Activated CD4-positive, alpha-beta memory T cell treated with anti-CD3 and anti-CD28 coated beads for 36 hours (primary cell): ENCODE measurements at regions not wholly inside any gene's neighbourhood (a gene's known extent, or its start where the extent isn't known, plus 50 kb on each side); places are given as distances from the start of the nearest gene placed in this dataset.

ENCODE experiments used
- CTCF ChIA-PET: fragments of 350-600 bp; sonication (Branson Sonifier 250); formaldehyde crosslinking; loops from one replicate; lab custom pipeline; 2021; ENCODE audit warnings: antibody characterized with exemption, inconsistent platforms; lab: Charles Lee
- POLR2A ChIA-PET: fragments of 350-600 bp; sonication (Branson Sonifier 250); formaldehyde crosslinking; loops from one replicate; lab custom pipeline; 2021; ENCODE audit warnings: antibody characterized with exemption; lab: Charles Lee
- DNase-seq: peaks from one replicate; pipeline ENCODE4 v3.0.0-alpha.2; 2020
- H3K27ac Mint-ChIP-seq: one replicate; pipeline ENCODE4 v1.8.0; 2021; ENCODE audit warnings: mixed read lengths
- H3K27me3 Mint-ChIP-seq: one replicate; pipeline ENCODE4 v1.8.0; 2021; ENCODE audit warnings: mixed read lengths
- H3K36me3 Mint-ChIP-seq: one replicate; pipeline ENCODE4 v1.8.0; 2021; ENCODE audit warnings: mixed read lengths
- H3K4me1 Mint-ChIP-seq: one replicate; pipeline ENCODE4 v1.8.0; 2021; ENCODE audit warnings: low read depth, mixed read lengths
- H3K4me3 Mint-ChIP-seq: one replicate; pipeline ENCODE4 v1.8.0; 2021; ENCODE audit warnings: mild to moderate bottlenecking, mixed read lengths
- H3K9me3 Mint-ChIP-seq: one replicate; pipeline ENCODE4 v1.8.0; 2021; ENCODE audit warnings: mixed read lengths
- intact Hi-C: fragments of 100-400 bp; cut with micrococcal nuclease; formaldehyde crosslinking; loops from one replicate; pipeline ENCODE4 v1.15.1; 2023

DNA sequence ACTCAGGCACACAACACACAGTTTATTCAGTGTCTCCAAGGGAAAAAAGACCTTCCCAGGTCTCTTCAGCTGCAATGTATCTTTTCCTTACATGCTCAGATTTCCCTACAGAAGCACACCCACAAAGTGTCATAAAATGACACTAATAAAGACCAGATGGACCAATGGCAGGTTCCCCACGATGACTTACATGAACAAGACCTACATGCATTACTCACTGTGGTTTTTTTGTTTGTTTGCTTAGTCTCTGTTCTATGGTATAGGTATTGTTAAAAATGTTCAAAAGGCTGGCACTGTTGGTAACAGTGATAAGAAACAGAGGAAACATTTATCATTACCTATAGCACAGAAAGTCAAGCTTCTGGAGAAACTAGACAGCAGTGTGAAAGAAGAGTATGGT, 318.2 kb upstream of the TMCO5A start:
- H3K27ac Mint-ChIP-seq = no peak overlapping the region
- no peaks in the 10 kb centered on the region for H3K27me3 Mint-ChIP-seq
- H3K9me3 Mint-ChIP-seq = peaks cover 8% of the 10 kb centered on the region
- intact Hi-C loops = no loop called here
- H3K4me1 Mint-ChIP-seq = no peaks in the 10 kb centered on the region
- ChIA-PET POLR2A (no interaction called here), CTCF (no interaction called here)
- H3K4me3 Mint-ChIP-seq = no peak overlapping the region
- H3K36me3 Mint-ChIP-seq = no peaks in the 10 kb centered on the region
- no peak for DNase-seq

DNA sequence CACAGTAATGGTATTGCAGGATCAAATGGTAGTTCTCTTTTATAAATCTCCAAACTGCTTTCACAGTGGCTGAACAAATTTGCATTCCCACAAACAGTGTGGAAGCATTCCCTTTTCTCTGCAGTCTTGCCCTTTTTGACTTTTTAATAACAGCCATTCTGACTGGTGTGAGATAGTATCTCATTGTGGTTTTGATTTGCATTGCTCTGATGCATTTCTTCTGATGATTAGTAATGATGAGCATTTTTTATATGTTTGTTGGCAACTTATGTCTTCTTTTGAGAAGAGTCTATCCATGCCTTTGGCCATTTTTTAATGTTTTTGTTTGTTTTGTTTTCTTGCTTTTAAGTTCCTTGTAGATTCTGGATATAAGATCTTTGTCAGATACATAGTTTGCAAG, 316.1 kb upstream of the TMCO5A start:
- ChIA-PET POLR2A (no interaction called here), CTCF (no interaction called here)
- Mint-ChIP-seq H3K4me3 (no peak overlapping the region), H3K36me3 (no peaks in the 10 kb centered on the region), H3K27me3 (no peaks in the 10 kb centered on the region), H3K9me3 (peaks cover 8% of the 10 kb centered on the region), H3K27ac (no peak overlapping the region), H3K4me1 (no peaks in the 10 kb centered on the region)
- intact Hi-C loops = no loop called here
- DNase-seq = no peak

DNA sequence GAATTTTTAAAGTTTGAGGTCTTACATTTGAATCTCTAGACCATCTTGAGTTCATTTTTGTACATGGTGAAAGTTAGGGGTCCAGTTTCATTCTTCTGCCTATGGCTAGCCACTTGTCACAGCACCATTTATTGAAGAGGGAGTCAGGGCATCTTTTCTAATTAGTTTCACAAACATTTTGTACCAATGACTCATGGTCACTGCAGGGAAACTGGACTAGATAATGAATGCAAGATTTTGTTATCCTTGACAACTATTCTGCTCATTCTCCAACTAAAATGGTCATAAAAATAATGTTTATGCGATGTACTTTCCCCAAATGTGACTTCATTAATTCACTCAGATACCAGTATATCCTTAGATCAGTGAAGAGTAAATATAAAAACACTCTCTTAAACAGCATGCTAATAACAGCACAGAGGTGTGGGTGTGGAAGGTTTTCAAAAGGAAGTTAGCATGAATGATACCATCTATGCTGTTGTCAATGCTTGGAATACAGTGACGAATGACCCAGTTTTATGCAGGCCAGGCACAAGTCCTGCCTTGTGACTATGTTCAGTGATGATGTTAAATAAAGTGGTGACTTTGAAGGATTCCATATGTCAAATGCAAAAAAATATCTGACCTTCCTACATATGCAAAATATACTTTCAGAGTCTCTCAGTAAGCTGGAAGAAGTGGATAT, 314.9 kb upstream of the TMCO5A start:
- intact Hi-C loops = no loop called here
- no peak overlapping the region for H3K27ac Mint-ChIP-seq

DNA sequence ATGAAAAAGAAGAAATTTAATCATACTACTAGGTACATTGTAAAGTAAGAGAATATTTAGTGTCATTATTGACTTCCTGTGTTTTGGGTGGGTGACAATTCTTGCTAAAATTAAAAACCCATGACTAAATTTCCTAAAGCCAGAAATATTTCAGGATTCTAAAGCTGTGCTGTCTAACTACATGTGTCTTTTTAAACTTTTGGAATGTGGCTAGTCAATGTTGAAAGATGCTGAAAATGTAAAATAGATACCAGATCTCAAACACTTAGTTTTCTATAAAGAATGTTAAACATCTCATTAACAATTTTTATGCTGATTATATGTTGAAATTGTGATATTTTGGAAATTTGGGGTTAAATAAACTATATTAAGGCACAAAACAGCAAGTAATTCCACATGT, 308.9 kb upstream of the TMCO5A start:
- H3K27me3 Mint-ChIP-seq = no peaks in the 10 kb centered on the region
- H3K27ac Mint-ChIP-seq = no peak overlapping the region
- no peaks in the 10 kb centered on the region for H3K9me3 Mint-ChIP-seq
- POLR2A ChIA-PET = no interaction called here
- DNase-seq = no peak
- H3K36me3 Mint-ChIP-seq = no peaks in the 10 kb centered on the region
- H3K4me1 Mint-ChIP-seq = no peaks in the 10 kb centered on the region
- intact Hi-C loops = no loop called here
- H3K4me3 Mint-ChIP-seq = no peak overlapping the region
- CTCF ChIA-PET = no interaction called here

More for the DNA sequence above, 314.9 kb upstream of the TMCO5A start:
- H3K36me3 Mint-ChIP-seq = no peaks in the 10 kb centered on the region
- no peak overlapping the region for H3K4me3 Mint-ChIP-seq
- DNase-seq = no peak
- no peaks in the 10 kb centered on the region for H3K27me3 Mint-ChIP-seq
- CTCF ChIA-PET = no interaction called here
- no peaks in the 10 kb centered on the region for H3K4me1 Mint-ChIP-seq
- peaks cover 8% of the 10 kb centered on the region for H3K9me3 Mint-ChIP-seq
- POLR2A ChIA-PET = no interaction called here

DNA sequence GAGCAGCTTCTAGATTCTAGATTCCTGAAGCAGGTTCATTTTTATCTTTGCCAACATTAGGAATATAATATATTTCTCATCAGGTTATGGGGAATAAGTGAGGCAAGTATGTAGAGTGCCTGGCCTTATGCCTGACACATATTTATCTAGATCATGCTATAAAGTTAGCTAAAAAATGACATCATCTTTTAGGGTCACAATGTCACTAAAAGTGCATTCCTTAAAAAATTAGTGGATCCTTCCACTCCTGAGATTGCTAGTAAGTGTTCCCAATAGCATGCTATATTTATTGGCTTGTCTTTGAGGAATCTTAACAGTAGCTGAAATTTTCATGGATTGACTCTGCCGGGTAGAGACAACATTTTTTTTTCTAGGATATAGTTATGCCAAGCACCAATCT, 305.9 kb upstream of the TMCO5A start:
- Mint-ChIP-seq H3K27me3 (no peaks in the 10 kb centered on the region), H3K4me3 (no peak overlapping the region), H3K36me3 (no peaks in the 10 kb centered on the region), H3K27ac (no peak overlapping the region), H3K4me1 (no peaks in the 10 kb centered on the region), H3K9me3 (no peaks in the 10 kb centered on the region)
- intact Hi-C loops = no loop called here
- DNase-seq = no peak
- CTCF ChIA-PET = no interaction called here
- POLR2A ChIA-PET = no interaction called here

DNA sequence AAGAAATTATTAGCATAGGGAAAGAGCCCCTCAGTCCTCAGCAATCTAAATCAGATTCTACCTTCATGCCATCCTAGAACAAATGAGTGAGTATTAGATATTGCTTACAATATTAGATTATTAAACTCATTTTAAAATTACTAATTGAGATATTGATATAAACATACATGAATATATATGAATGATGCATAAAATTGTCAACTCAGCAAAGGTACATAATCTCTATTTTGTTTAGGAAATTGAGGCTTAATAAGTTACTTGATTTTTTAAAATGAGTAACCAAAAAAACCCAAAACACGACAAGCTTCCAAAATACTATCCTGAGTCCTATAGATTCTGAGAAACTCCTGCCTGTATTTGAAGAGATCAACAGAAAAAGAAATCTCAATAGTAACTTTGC, 297.7 kb upstream of the TMCO5A start:
- H3K36me3 Mint-ChIP-seq = no peaks in the 10 kb centered on the region
- no peak overlapping the region for H3K27ac Mint-ChIP-seq
- no peaks in the 10 kb centered on the region for H3K27me3 Mint-ChIP-seq
- ChIA-PET CTCF (no interaction called here), POLR2A (no interaction called here)
- no peaks in the 10 kb centered on the region for H3K9me3 Mint-ChIP-seq
- no peak overlapping the region for H3K4me3 Mint-ChIP-seq
- DNase-seq = no peak
- intact Hi-C loops = no loop called here
- H3K4me1 Mint-ChIP-seq = no peaks in the 10 kb centered on the region

DNA sequence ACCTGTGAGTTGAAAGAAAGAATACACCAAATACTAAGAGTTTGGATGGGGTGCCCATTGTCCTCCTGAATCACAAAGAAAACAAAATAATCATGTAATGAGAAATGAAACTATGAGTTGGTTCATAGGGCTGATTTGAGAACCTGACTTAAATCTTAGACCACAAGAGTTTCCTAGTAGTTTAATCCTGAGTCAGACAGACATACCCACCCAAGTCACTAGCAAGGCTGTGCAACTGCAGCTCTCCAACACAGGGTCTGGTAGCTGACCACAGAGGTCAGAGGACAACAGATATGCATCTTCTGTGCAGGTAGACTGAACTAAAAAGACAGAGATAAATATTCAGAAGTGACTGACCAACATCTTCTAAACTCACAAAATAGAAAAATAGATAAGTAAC, 296.3 kb upstream of the TMCO5A start:
- H3K4me3 Mint-ChIP-seq = no peak overlapping the region
- H3K36me3 Mint-ChIP-seq = no peaks in the 10 kb centered on the region
- H3K4me1 Mint-ChIP-seq = no peaks in the 10 kb centered on the region
- no peaks in the 10 kb centered on the region for H3K27me3 Mint-ChIP-seq
- no peak for DNase-seq
- H3K9me3 Mint-ChIP-seq = no peaks in the 10 kb centered on the region
- H3K27ac Mint-ChIP-seq = no peak overlapping the region
- ChIA-PET CTCF (no interaction called here), POLR2A (no interaction called here)
- intact Hi-C loops = no loop called here

DNA sequence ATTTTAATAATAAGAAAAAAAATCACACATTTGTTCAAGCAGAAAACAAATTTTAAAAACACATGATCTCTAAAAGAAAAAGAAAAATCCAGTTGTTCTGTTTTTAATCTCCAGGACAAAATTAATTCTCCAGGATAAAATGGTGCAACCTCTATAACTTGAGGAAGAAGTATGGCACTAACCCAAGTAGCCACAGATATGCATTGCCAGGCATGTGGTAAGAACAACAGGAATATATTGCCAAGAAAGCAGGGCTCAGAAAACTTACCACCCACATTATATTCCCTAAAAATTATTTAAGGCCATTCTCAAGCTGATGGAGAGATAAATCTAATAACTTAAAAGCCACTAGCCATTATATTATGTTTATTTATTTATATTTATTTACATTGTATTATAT, 295.7 kb upstream of the TMCO5A start:
- DNase-seq = no peak
- CTCF ChIA-PET = no interaction called here
- intact Hi-C loops = no loop called here
- H3K27ac Mint-ChIP-seq = no peak overlapping the region
- H3K9me3 Mint-ChIP-seq = no peaks in the 10 kb centered on the region
- no peak overlapping the region for H3K4me3 Mint-ChIP-seq
- H3K4me1 Mint-ChIP-seq = no peaks in the 10 kb centered on the region
- H3K27me3 Mint-ChIP-seq = no peaks in the 10 kb centered on the region
- POLR2A ChIA-PET = no interaction called here
- no peaks in the 10 kb centered on the region for H3K36me3 Mint-ChIP-seq

DNA sequence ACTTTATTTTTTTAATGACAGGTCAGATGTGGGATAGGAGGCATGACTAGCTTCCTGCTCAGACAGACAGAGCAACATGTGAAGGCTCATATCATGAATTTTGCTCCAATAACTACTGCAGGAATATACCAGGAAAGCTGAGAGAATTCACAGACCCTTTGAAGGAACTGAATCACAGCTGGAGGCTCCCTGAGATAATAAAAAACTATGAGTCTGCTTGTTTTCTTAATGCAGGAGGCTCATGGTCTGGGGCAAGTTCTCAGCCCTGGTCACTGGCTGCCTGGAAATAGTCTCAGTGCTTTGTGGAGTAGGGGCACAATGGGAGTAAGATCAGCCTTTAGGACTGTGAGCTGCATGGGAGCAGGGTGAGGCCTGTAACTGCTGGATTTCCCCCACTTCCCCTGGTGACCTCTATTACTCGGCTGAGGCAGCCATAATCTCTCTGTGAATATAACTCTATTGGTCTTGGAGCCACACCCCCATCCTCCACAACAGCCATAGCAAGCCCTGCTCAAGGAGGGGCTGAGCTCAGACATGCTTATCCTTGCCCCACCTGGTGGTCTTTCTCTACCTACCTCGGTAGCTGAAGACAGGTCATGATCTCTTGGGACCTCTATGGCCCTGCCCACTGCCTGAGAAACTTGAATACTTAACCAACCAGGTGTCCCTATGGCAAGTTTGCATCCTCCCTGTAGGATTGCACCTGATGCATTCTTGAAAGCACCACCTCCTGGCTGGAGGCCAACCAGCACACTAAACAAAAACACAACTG, 281.6 kb upstream of the TMCO5A start:
- Mint-ChIP-seq H3K9me3 (peaks cover 18% of the 10 kb centered on the region), H3K27me3 (no peaks in the 10 kb centered on the region), H3K4me1 (no peaks in the 10 kb centered on the region), H3K36me3 (no peaks in the 10 kb centered on the region), H3K4me3 (no peak overlapping the region), H3K27ac (no peak overlapping the region)
- POLR2A ChIA-PET = no interaction called here
- CTCF ChIA-PET = no interaction called here
- no peak for DNase-seq
- intact Hi-C loops = no loop called here

DNA sequence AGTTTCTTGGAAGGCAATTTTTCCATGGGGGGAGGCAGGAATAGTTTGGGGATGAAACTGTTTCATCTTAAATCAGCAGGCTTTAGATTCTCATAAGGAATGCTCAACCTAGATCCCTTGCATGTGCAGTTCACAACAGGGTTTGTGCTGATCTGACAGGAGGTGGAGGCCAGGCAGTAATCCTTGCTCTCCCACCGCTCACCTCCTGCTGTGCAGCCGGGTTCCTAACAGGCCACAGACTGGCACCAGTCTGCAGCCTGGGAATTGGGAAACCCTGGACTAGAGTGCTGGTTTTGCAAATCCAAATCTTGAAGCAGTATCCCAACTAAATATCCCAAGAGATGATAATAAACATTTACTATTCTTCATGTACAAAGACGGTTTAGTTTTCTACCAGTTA, 256.3 kb upstream of the TMCO5A start:
- Mint-ChIP-seq H3K4me1 (no peaks in the 10 kb centered on the region), H3K27ac (no peak overlapping the region), H3K9me3 (no peaks in the 10 kb centered on the region), H3K36me3 (no peaks in the 10 kb centered on the region), H3K27me3 (no peaks in the 10 kb centered on the region), H3K4me3 (no peak overlapping the region)
- POLR2A ChIA-PET = no interaction called here
- intact Hi-C loops = no loop called here
- DNase-seq = no peak
- CTCF ChIA-PET = no interaction called here

DNA sequence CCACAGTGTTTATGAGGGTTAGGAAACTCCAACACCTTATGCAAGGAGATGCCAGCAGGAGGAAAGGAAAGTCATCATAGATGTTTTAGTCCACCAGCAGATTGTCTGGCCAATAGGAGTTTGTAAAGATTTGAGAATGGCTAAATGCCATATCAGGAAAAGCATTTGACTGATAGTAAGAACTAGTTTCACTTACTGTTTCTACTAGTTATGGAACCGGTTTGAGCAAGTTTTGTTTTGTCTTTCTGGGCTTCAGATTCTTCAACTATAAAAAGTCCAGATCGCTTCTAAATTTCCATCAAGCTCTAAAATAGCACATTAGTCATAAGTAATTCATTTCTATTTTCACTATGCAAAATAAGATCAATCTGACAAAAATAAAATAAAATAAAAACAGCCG, 254.8 kb upstream of the TMCO5A start:
- H3K36me3 Mint-ChIP-seq = no peaks in the 10 kb centered on the region
- H3K9me3 Mint-ChIP-seq = no peaks in the 10 kb centered on the region
- CTCF ChIA-PET = no interaction called here
- H3K27ac Mint-ChIP-seq = no peak overlapping the region
- H3K4me3 Mint-ChIP-seq = no peak overlapping the region
- POLR2A ChIA-PET = no interaction called here
- H3K4me1 Mint-ChIP-seq = no peaks in the 10 kb centered on the region
- no peak for DNase-seq
- no peaks in the 10 kb centered on the region for H3K27me3 Mint-ChIP-seq
- intact Hi-C loops = no loop called here

DNA sequence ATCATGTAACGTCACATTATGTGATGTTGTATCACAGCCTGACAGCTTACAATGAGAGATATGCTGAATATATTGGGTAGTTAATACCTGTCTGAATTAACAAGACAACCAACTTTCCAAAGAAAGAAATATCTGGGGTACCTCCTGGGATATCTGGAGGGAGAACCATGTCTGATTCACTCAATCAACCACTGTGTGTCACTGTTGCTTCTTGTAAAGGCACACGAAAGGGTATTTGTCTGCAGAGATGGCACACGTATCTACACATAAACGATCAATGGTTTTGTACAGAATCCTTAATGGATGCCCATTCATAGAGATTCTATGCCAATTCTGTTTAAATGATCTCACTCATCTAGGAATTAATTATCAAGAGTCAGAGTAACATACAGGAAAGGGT, 252.1 kb upstream of the TMCO5A start:
- no peaks in the 10 kb centered on the region for H3K9me3 Mint-ChIP-seq
- ChIA-PET POLR2A (no interaction called here), CTCF (no interaction called here)
- no peaks in the 10 kb centered on the region for H3K36me3 Mint-ChIP-seq
- DNase-seq = no peak
- no peaks in the 10 kb centered on the region for H3K27me3 Mint-ChIP-seq
- no peak overlapping the region for H3K27ac Mint-ChIP-seq
- H3K4me3 Mint-ChIP-seq = no peak overlapping the region
- H3K4me1 Mint-ChIP-seq = no peaks in the 10 kb centered on the region
- intact Hi-C loops = no loop called here

DNA sequence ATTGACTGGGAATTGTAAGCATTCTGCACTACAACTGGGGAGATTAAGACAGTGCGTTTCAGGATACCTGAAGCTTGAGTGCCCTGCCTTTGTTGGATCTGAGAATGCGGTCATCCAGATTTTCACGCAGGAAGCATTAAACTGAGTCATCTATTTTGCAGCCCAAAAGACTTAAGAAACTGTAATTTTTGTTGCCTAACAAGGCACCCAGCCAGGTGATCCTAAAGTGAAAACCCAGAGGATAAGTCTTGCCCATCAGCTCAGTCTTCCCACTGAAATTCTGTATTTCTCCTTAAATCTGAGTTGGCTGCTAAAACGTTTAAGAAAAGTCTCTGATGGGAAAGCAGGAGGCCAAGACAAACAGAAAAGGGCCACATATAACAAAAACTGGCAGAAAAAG, 242.5 kb upstream of the TMCO5A start:
- Mint-ChIP-seq H3K27ac (no peak overlapping the region), H3K36me3 (no peaks in the 10 kb centered on the region), H3K9me3 (no peaks in the 10 kb centered on the region), H3K4me1 (no peaks in the 10 kb centered on the region), H3K27me3 (no peaks in the 10 kb centered on the region), H3K4me3 (no peak overlapping the region)
- intact Hi-C loops = no loop called here
- POLR2A ChIA-PET = no interaction called here
- no peak for DNase-seq
- CTCF ChIA-PET = interaction anchor here (0.7 kb wide), 1 partner anchor 1024 kb away, joined by 3 read pairs; no protein-coding TSS in a partner anchor
